ENCODE measurements at regions not wholly inside any gene's neighbourhood (a gene's known extent, or its start where the extent isn't known, plus 50 kb on each side); places are given as distances from the start of the nearest gene placed in this dataset.

DNA sequence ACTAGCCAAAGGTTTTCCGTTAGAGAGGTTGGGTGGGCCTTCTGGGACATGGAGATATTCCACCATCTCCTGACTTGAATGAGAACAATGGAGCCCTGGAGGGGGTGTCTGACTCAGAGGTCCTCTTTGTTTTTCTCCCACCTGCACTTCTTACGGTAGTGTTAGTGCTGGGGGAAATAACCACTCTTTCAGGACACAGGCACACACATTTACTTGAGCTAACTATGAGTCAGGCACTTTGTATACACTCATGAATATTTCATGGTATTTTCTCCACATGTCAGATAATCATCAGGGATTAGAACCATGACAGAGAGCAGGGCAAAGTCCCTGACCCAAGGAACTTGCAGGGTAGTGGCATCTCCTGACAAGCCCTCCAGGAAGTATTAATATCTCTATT lies 439.1 kb downstream of the TSN start:
- Histone ChIP-seq H3K4me3 (no peak overlapping the region), H3K36me3 (no peaks in the 10 kb centered on the region), H3K27ac (no peak overlapping the region), H3K9me3 (no peaks in the 10 kb centered on the region), H3K27me3 (replicated peaks; ENCODE audit: insufficient read depth) (no peaks in the 10 kb centered on the region), H3K4me1 (ENCODE audit: control insufficient read depth in 1 of 2, low read depth in 2 of 2) (no peaks in the 10 kb centered on the region)
- TF ChIP-seq CTCF (IDR thresholded peaks at IDR 0.05), result no peak
- DNase-seq (ENCODE audit: low spot score) (no peak), ATAC-seq (ENCODE audit: insufficient number of reproducible peaks, low FRiP score, low read depth) (no peak)

DNA sequence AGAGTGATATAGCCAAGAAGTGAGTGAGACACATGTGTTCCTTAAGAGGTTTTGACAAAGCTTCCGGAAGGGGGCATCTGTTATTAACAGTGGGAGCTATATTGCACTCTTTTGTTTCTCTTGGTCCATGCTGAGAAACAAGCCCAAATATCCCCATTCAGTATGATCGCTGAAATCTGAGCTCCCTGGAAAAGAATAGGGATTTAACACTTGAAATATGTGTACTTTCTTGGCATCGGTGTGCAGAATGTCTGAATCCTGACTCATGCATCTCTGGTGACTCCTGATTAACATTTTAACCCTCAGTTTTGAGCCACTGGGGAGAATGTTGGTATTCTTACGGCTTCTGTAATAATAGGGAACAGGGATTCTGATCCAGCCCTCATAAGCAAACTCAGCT lies 448.1 kb downstream of the TSN start:
- Histone ChIP-seq H3K36me3 (no peaks in the 10 kb centered on the region), H3K4me1 (ENCODE audit: control insufficient read depth in 1 of 2, low read depth in 2 of 2) (peaks cover 0 to 11% of the 10 kb centered on the region in 2 donors), H3K27me3 (replicated peaks; ENCODE audit: insufficient read depth) (no peaks in the 10 kb centered on the region), H3K9me3 (no peaks in the 10 kb centered on the region), H3K4me3 (no peak overlapping the region), H3K27ac (no peak overlapping the region)
- ATAC-seq (ENCODE audit: insufficient number of reproducible peaks, low FRiP score, low read depth) (peak; percentile 74), DNase-seq (ENCODE audit: low spot score) (no peak)
- no peak for TF ChIP-seq CTCF (IDR thresholded peaks at IDR 0.05)

- H3K27me3 ChIP-seq (replicated peaks; ENCODE audit: insufficient read depth), result no peaks in the 10 kb centered on the region
- no peak for TF ChIP-seq CTCF (IDR thresholded peaks at IDR 0.05)
- no peak for DNase-seq (ENCODE audit: low spot score)
- no peak overlapping the region for H3K27ac ChIP-seq
- no peaks in the 10 kb centered on the region for H3K9me3 ChIP-seq
- ATAC-seq (ENCODE audit: insufficient number of reproducible peaks, low FRiP score, low read depth), result no peak
- H3K36me3 ChIP-seq, result no peaks in the 10 kb centered on the region
- H3K4me1 ChIP-seq (ENCODE audit: control insufficient read depth in 1 of 2, low read depth in 2 of 2), result peaks cover 0 to 11% of the 10 kb centered on the region in 2 donors
- no peak overlapping the region for H3K4me3 ChIP-seq
Measured at GRCh38 chr2:122205641-122206040, 450.2 kb downstream of the TSN start.

GRCh38 chr2:122206101-122206500 lies 450.6 kb downstream of the TSN start:
- Histone ChIP-seq H3K4me1 (ENCODE audit: control insufficient read depth in 1 of 2, low read depth in 2 of 2) (peaks cover 0 to 11% of the 10 kb centered on the region in 2 donors), H3K4me3 (no peak overlapping the region), H3K9me3 (no peaks in the 10 kb centered on the region), H3K36me3 (no peaks in the 10 kb centered on the region), H3K27ac (no peak overlapping the region), H3K27me3 (replicated peaks; ENCODE audit: insufficient read depth) (no peaks in the 10 kb centered on the region)
- TF ChIP-seq CTCF (IDR thresholded peaks at IDR 0.05), result no peak
- ATAC-seq (ENCODE audit: insufficient number of reproducible peaks, low FRiP score, low read depth) (no peak), DNase-seq (ENCODE audit: low spot score) (no peak)

- Histone ChIP-seq H3K9me3 (no peaks in the 10 kb centered on the region), H3K27me3 (replicated peaks; ENCODE audit: insufficient read depth) (no peaks in the 10 kb centered on the region), H3K27ac (no peak overlapping the region), H3K4me3 (no peak overlapping the region), H3K4me1 (ENCODE audit: control insufficient read depth in 1 of 2, low read depth in 2 of 2) (no peaks in the 10 kb centered on the region), H3K36me3 (no peaks in the 10 kb centered on the region)
- no peak for ATAC-seq (ENCODE audit: insufficient number of reproducible peaks, low FRiP score, low read depth)
- DNase-seq (ENCODE audit: low spot score), result no peak
- no peak for TF ChIP-seq CTCF (IDR thresholded peaks at IDR 0.05)
Measured at GRCh38 chr2:122209377-122209776, 453.9 kb downstream of the TSN start.
